ENCODE measurements at regions not wholly inside any gene's neighbourhood (a gene's known extent, or its start where the extent isn't known, plus 50 kb on each side); places are given as distances from the start of the nearest gene placed in this dataset.
"Not testable (repeated sequence)": the region's sequence is repeated elsewhere in the genome, so short reads cannot be mapped to it uniquely, and the experiment has no call there.

DNA sequence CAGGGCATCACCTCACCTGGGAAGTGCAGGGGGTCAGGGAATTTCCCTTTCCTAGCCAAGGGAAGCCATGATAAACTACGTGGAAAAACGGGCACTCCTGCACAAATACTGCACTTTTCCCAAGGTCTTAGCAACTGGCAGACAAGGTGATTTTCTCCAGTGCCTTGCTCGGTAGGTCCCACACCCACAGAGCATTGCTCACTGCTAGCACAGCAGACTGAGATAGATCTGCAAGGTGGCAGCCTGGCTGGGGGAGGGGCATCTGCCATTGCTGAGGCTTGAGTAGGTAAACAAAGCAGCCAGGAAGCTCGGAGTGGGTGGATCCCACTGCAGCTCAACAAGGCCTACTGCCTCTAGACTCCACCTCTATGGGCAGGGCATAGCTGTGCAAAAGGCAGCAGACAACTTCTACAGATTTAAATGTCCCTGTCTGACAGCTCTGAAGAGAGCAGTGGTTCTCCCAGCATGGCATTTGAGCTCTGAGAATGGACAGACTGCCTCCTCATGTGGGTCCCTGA is 111.5 kb upstream of the FIBIN start:
- POLR2A ChIA-PET; DNase-seq; CTCF ChIA-PET; H3K4me3 Mint-ChIP-seq; H3K27ac Mint-ChIP-seq; H3K4me1 Mint-ChIP-seq; H3K36me3 Mint-ChIP-seq (ENCODE audit: low read depth); H3K27me3 Mint-ChIP-seq: not testable (repeated sequence)
- peaks cover 25% of the 10 kb centered on the region for H3K9me3 Mint-ChIP-seq

DNA sequence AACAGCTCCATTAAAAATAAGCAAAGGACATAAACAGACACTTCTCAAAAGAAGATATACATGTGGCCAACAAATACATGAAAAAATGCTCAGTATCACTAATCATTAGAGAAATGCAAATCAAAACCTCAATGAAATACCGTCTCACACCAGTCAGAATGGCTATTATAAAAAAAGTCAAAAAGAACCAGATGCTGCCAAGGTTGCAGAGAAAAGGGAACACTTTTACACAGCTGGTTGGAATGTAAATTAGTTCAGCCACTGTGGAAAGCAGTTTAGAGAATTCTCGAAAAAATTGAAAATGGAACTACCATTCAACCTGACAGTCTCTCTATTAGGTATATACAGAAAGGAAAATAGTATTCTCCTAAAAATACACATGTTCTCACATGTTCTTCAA is 102.4 kb upstream of the FIBIN start:
- Mint-ChIP-seq H3K4me3 (no peak overlapping the region), H3K36me3 (ENCODE audit: low read depth) (no peaks in the 10 kb centered on the region), H3K4me1 (no peaks in the 10 kb centered on the region), H3K27ac (no peak overlapping the region), H3K9me3 (peaks cover 31% of the 10 kb centered on the region), H3K27me3 (no peaks in the 10 kb centered on the region)
- no peak for DNase-seq
- POLR2A ChIA-PET = no interaction called here
- CTCF ChIA-PET = no interaction called here

- H3K4me1 Mint-ChIP-seq = no peaks in the 10 kb centered on the region
- no peak overlapping the region for H3K4me3 Mint-ChIP-seq
- H3K9me3 Mint-ChIP-seq = peaks cover 17% of the 10 kb centered on the region
- ChIA-PET CTCF (no interaction called here), POLR2A (no interaction called here)
- no peaks in the 10 kb centered on the region for H3K27me3 Mint-ChIP-seq
- no peak overlapping the region for H3K27ac Mint-ChIP-seq
- DNase-seq = no peak
- H3K36me3 Mint-ChIP-seq (ENCODE audit: low read depth) = no peaks in the 10 kb centered on the region
Measured at GRCh38 chr11:26896719-26897118, 97.2 kb upstream of the FIBIN start.

DNA sequence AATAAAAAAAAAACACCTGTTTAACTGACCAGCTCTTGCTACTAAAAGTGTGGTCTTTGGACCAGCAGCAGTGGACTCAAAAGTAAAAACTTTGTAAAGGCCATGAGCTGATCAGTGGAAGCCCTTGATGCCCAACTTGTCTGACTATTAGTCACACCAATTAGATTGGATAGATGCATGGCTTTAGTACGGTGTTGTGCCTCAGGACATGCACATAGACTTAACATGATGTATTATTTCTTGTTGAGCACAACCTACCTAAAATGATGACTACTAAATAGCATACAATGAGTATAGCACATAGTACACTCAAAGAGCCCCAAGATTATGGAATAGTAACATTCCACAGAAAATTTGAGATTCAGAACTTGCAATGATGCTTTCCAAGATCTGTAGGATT is 95.1 kb upstream of the FIBIN start:
- no peak overlapping the region for H3K27ac Mint-ChIP-seq
- H3K36me3 Mint-ChIP-seq (ENCODE audit: low read depth) = no peaks in the 10 kb centered on the region
- no peaks in the 10 kb centered on the region for H3K4me1 Mint-ChIP-seq
- no peaks in the 10 kb centered on the region for H3K27me3 Mint-ChIP-seq
- POLR2A ChIA-PET = no interaction called here
- no peak overlapping the region for H3K4me3 Mint-ChIP-seq
- H3K9me3 Mint-ChIP-seq = peaks cover 10% of the 10 kb centered on the region
- CTCF ChIA-PET = no interaction called here
- DNase-seq = no peak

DNA sequence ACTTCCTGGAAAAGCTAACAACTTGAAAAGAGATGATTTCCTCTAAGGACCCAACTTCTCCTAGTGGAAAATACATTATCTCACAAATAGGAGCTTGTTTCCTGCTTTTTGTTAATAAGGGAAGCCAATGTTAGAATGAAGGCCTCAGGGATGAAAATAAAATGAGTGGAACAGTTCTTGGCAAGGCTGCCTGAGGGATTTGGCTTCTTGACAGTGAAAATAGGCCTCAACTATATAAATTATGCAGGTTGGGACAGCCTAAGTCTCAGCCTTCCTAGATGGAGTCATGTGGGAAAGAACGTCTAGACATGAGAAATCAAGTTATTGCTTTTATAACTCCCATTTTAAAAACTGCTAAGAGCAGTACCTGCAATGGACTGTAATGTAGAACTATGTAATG is 92.8 kb upstream of the FIBIN start:
- no peaks in the 10 kb centered on the region for H3K36me3 Mint-ChIP-seq (ENCODE audit: low read depth)
- H3K4me3 Mint-ChIP-seq = no peak overlapping the region

DNA sequence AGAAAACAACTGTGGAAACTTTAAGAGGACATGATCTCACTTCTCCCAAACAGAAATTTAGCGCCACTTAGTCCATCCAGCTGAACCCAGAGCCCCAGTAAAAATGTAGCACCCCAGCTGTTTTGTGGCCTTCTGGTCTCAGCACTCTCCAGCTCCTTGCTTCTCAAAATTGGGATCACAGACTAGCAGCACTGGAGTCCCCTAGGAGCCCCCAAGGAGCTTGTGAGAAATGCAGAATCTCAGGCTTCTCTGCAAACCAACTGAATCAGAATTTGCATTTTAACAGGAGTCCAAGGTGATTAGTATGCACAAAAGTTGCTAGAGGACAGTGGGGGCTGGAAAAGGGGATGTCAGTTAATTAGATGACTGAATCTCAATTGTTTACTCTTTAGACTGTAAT is 89.8 kb upstream of the FIBIN start:
- H3K36me3 Mint-ChIP-seq (ENCODE audit: low read depth) = no peaks in the 10 kb centered on the region
- H3K4me3 Mint-ChIP-seq = no peak overlapping the region
- DNase-seq = no peak
- CTCF ChIA-PET = no interaction called here
- H3K9me3 Mint-ChIP-seq = no peaks in the 10 kb centered on the region
- H3K27ac Mint-ChIP-seq = no peak overlapping the region
- no peaks in the 10 kb centered on the region for H3K4me1 Mint-ChIP-seq
- POLR2A ChIA-PET = no interaction called here
- H3K27me3 Mint-ChIP-seq = no peaks in the 10 kb centered on the region

More for the DNA sequence above, 92.8 kb upstream of the FIBIN start:
- ChIA-PET POLR2A (no interaction called here), CTCF (no interaction called here)
- no peaks in the 10 kb centered on the region for H3K4me1 Mint-ChIP-seq
- no peak for DNase-seq
- H3K9me3 Mint-ChIP-seq = no peaks in the 10 kb centered on the region
- no peaks in the 10 kb centered on the region for H3K27me3 Mint-ChIP-seq
- H3K27ac Mint-ChIP-seq = no peak overlapping the region

DNA sequence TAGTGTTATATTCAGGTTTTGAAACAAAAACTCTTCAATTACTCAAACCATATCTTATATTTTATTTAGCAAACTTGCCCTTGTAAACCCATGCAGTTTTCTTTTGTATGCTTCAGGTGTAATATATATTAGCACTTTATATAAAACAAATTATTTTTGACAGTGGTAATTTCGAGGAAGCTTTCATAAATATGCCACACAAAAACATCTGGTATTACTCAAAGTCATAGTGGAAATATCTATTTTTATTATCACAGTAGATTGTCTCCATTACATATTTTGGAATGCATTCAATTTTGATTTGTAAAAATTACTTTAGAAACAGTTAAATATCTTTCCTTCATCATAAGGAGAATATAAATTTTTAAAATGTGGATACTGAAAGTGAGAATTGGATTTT is 89.1 kb upstream of the FIBIN start:
- POLR2A ChIA-PET = no interaction called here
- CTCF ChIA-PET = no interaction called here
- H3K4me1 Mint-ChIP-seq = no peaks in the 10 kb centered on the region
- H3K9me3 Mint-ChIP-seq = no peaks in the 10 kb centered on the region
- H3K27ac Mint-ChIP-seq = no peak overlapping the region
- no peak overlapping the region for H3K4me3 Mint-ChIP-seq
- no peaks in the 10 kb centered on the region for H3K27me3 Mint-ChIP-seq
- DNase-seq = no peak
- no peaks in the 10 kb centered on the region for H3K36me3 Mint-ChIP-seq (ENCODE audit: low read depth)

DNA sequence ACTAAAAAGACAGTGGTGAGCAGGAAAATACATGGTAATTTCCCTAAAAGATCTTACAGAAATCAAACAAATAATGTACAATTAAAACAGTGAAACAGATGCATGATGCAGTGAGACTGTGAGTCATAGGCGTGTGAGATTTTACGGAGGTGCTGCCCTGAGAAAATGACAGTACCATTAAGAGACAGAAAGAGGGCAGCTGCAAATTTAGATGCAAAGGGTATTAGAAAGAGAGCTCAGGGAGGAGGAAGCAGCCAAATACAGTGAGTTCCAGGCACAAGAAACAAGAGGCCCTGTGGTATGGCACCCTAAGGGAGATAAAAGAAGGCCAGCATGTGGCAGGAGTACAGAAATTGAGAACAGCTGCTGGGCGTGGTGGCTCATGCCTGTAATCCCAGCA is 88.5 kb upstream of the FIBIN start:
- CTCF ChIA-PET = no interaction called here
- POLR2A ChIA-PET = no interaction called here
- H3K36me3 Mint-ChIP-seq (ENCODE audit: low read depth) = no peaks in the 10 kb centered on the region

DNA sequence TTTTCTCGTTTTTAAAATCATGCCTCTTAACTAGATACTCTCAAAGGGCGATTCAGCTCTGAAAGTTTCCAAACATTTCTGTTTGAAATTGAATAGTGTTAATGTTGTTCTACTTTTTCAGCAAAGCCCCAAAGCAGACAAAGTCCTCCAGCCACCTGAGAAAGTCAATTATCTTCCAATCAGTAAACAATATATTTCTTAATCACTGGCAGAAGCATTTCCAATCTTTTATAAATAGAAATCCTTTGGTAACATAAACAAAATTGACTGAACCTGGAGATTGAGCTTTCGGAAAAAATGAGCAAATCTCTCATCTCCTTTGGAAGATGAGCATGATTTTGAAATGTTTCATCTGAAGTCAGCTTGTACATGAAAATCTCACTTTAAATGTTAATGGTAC is 84.4 kb upstream of the FIBIN start:
- no peak overlapping the region for H3K27ac Mint-ChIP-seq
- CTCF ChIA-PET = no interaction called here
- H3K4me3 Mint-ChIP-seq = no peak overlapping the region
- peaks cover 6% of the 10 kb centered on the region for H3K9me3 Mint-ChIP-seq
- H3K27me3 Mint-ChIP-seq = no peaks in the 10 kb centered on the region
- H3K36me3 Mint-ChIP-seq (ENCODE audit: low read depth) = no peaks in the 10 kb centered on the region
- H3K4me1 Mint-ChIP-seq = no peaks in the 10 kb centered on the region
- DNase-seq = no peak
- POLR2A ChIA-PET = no interaction called here

More for the DNA sequence above, 88.5 kb upstream of the FIBIN start:
- no peaks in the 10 kb centered on the region for H3K9me3 Mint-ChIP-seq
- no peak for DNase-seq
- H3K27me3 Mint-ChIP-seq = no peaks in the 10 kb centered on the region
- no peak overlapping the region for H3K27ac Mint-ChIP-seq
- no peak overlapping the region for H3K4me3 Mint-ChIP-seq
- no peaks in the 10 kb centered on the region for H3K4me1 Mint-ChIP-seq

DNA sequence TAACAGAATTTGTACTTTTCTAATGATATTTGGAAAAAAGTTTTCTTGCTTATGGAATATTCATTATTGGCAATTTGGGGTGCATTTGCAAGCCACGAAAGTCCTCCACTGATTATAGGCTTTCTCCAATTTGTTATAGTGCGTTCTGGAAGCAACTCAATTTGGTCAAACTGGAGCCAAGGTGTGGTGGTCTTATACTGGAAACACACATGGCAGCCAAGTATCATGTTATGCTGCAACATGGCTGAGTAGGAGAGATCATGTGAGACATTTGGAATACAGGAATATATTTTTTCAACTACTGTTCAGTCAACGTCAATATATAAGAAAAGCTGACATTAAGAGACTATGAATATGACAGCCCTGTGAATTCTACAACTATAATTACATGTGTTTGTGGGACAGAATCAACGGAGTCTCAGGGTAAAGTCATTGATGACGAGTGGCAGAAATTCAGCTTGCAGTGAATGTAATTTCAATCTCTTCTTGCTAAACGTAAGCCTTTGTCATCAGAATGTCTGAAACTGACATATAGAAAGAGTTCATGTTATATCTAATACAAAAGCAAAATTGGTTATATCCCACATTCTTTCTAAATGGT is 83.8 kb upstream of the FIBIN start:
- no peak for DNase-seq
- ChIA-PET CTCF (no interaction called here), POLR2A (no interaction called here)
- no peak overlapping the region for H3K27ac Mint-ChIP-seq
- H3K4me3 Mint-ChIP-seq = no peak overlapping the region
- no peaks in the 10 kb centered on the region for H3K36me3 Mint-ChIP-seq (ENCODE audit: low read depth)
- H3K9me3 Mint-ChIP-seq = peaks cover 6% of the 10 kb centered on the region
- H3K4me1 Mint-ChIP-seq = no peaks in the 10 kb centered on the region
- no peaks in the 10 kb centered on the region for H3K27me3 Mint-ChIP-seq

GRCh38 chr11:26914968-26915367 is 78.9 kb upstream of the FIBIN start:
- Mint-ChIP-seq H3K27ac (no peak overlapping the region), H3K27me3 (no peaks in the 10 kb centered on the region), H3K9me3 (peaks cover 8% of the 10 kb centered on the region), H3K4me3 (no peak overlapping the region), H3K4me1 (no peaks in the 10 kb centered on the region), H3K36me3 (ENCODE audit: low read depth) (no peaks in the 10 kb centered on the region)
- DNase-seq = no peak
- CTCF ChIA-PET = no interaction called here
- POLR2A ChIA-PET = no interaction called here

DNA sequence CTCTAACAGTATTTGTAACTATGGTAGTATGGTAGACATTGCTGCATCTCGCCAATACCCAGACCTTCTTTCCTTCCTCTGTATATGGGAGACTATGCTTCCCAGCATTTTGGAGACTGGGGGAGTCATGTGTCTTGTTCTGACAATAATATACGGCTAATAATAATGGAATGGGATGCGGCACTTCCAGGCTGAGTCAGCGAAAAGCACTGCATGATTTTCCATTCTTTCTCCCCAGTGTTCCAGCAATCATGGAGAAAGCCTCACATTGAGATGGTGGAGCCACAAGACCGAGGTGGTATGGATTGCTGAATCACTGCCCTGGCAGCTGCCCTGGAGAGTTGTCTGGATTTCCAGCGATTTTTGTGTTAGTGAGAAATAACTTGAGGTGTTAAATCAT is 77.1 kb upstream of the FIBIN start:
- no peaks in the 10 kb centered on the region for H3K36me3 Mint-ChIP-seq (ENCODE audit: low read depth)
- no peaks in the 10 kb centered on the region for H3K27me3 Mint-ChIP-seq
- CTCF ChIA-PET = no interaction called here
- no peak overlapping the region for H3K27ac Mint-ChIP-seq
- no peak overlapping the region for H3K4me3 Mint-ChIP-seq
- H3K4me1 Mint-ChIP-seq = no peaks in the 10 kb centered on the region
- POLR2A ChIA-PET = no interaction called here
- H3K9me3 Mint-ChIP-seq = peaks cover 8% of the 10 kb centered on the region
- no peak for DNase-seq

DNA sequence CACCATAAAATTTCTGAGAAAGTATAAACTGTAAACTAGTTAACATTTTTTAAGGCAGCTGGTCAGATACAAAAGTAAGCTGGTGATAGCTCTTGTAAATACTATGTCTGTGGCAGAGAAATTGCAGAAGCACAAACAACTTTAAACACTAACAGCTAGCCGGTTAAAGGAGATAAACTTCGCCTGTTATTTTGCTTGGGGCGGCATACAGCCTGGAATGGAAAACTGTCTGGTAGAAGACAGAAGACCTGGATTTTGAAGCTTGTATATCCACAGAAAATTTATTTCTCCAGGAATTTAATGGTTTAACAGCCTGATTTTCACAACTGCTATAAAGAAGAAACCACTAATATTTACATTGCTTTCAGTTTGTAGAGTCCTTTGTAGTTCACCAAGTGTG is 65.3 kb upstream of the FIBIN start:
- Mint-ChIP-seq H3K4me1 (no peaks in the 10 kb centered on the region), H3K27ac (no peak overlapping the region), H3K27me3 (no peaks in the 10 kb centered on the region), H3K4me3 (no peak overlapping the region), H3K9me3 (peaks cover 5% of the 10 kb centered on the region), H3K36me3 (ENCODE audit: low read depth) (no peaks in the 10 kb centered on the region)
- ChIA-PET POLR2A (no interaction called here), CTCF (no interaction called here)
- DNase-seq = no peak

GRCh38 chr11:26929806-26930517 is 64.0 kb upstream of the FIBIN start:
- Mint-ChIP-seq H3K4me3 (no peak overlapping the region), H3K9me3 (peaks cover 5% of the 10 kb centered on the region)
- CTCF ChIA-PET = no interaction called here

More at GRCh38 chr11:26929806-26930517, 64.0 kb upstream of the FIBIN start:
- Mint-ChIP-seq H3K36me3 (ENCODE audit: low read depth) (no peaks in the 10 kb centered on the region), H3K27ac (no peak overlapping the region), H3K4me1 (no peaks in the 10 kb centered on the region), H3K27me3 (no peaks in the 10 kb centered on the region)
- POLR2A ChIA-PET = no interaction called here
- DNase-seq = no peak

All from activated CD4-positive, alpha-beta memory T cell treated with anti-CD3 and anti-CD28 coated beads, Interleukin-2, amount 10 ng/mL, durations not matched to agents 7 days and 5 days (primary cell).